ENCODE measurements at regions not wholly inside any gene's neighbourhood (a gene's known extent, or its start where the extent isn't known, plus 50 kb on each side); places are given as distances from the start of the nearest gene placed in this dataset.

DNA sequence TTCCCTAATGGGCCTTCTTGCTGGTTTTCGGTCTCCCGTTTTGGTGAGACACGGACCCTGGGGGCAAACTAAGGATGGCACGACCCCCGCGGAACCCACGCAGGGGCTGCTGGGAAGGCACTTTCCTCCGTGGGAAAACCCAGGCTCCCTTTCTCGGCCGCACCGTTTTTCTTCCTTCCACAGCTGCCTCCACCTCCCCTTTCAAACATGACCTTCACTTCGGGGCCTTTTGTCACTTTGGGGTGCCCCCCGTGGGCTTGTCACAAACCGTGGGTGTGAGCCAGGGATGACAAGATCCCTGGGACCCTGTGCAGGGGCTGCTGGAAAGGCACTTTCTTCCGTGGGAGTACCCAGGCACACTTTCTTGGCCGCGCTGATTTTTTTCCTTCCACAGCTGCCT, 268.7 kb downstream of the ALG10 start:
- no peak for DNase-seq (ENCODE audit: low spot score)

GRCh38 chr12:34291426-34291901, 269.2 kb downstream of the ALG10 start:
- DNase-seq (ENCODE audit: low spot score), result no peak

- no peak for DNase-seq (ENCODE audit: low spot score)
Measured at GRCh38 chr12:34292736-34293625, 270.7 kb downstream of the ALG10 start.

- no peak for DNase-seq (ENCODE audit: low spot score)
Measured at GRCh38 chr12:34294137-34294536, 271.8 kb downstream of the ALG10 start.

DNA sequence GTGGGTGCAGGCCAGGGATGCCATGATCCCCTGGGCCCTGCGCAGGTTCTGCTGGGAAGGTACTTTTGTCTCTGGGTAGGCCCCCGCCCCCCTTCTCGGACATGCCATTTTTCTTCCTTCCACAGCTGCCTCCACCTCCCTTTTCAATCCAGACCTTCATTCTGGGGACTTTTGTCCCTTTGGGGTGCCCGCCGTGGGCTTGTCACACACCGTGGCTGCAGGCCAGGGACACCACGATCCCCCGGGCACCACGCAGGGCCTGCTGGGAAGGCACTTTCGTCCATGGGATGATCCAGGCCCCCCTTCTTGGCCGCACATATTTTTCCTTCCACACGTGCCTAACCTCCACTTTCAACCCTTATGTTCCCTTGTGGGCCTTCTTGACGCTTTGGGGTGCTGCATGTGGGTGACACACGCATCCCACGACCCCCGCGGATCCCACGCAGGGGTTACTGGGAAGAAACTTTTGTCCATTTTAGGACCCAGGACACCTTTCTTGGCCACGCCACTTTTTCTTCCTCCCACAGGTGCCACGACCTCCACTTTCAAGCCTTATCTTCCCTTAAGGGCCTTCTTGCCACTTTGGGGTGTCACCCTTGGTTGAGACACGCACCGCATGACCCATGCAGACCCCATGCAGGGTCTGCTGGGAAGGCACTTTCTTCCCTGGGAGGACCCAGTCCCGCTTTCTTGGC, 272.5 kb downstream of the ALG10 start:
- DNase-seq (ENCODE audit: low spot score), result no peak

GRCh38 chr12:34295366-34296142, 273.3 kb downstream of the ALG10 start:
- no peak for DNase-seq (ENCODE audit: low spot score)

GRCh38 chr12:34296143-34297041, 274.1 kb downstream of the ALG10 start:
- DNase-seq (ENCODE audit: low spot score), result no peak

GRCh38 chr12:34297126-34297789, 275.0 kb downstream of the ALG10 start:
- DNase-seq (ENCODE audit: low spot score), result no peak

DNA sequence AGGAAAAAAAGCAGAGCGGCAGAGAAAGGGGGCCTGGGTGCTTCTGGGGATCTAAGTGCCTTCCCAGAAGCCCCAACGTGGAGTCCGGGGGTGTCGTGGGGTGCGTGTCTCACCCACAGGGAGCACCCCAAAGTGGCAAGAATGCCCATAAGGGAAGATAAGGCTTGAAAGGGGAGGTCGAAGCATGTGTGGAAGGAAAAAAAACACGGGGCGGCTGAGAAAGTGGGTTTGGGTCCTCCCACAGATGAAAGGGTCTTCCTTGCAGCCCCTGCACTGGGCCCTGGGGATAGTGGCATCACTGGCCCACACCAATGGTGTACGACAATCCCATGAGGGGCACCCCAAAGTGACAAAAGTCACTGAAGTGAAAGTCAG, 275.5 kb downstream of the ALG10 start:
- no peak for DNase-seq (ENCODE audit: low spot score)

GRCh38 chr12:34298176-34298970, 276.1 kb downstream of the ALG10 start:
- no peak for DNase-seq (ENCODE audit: low spot score)

DNA sequence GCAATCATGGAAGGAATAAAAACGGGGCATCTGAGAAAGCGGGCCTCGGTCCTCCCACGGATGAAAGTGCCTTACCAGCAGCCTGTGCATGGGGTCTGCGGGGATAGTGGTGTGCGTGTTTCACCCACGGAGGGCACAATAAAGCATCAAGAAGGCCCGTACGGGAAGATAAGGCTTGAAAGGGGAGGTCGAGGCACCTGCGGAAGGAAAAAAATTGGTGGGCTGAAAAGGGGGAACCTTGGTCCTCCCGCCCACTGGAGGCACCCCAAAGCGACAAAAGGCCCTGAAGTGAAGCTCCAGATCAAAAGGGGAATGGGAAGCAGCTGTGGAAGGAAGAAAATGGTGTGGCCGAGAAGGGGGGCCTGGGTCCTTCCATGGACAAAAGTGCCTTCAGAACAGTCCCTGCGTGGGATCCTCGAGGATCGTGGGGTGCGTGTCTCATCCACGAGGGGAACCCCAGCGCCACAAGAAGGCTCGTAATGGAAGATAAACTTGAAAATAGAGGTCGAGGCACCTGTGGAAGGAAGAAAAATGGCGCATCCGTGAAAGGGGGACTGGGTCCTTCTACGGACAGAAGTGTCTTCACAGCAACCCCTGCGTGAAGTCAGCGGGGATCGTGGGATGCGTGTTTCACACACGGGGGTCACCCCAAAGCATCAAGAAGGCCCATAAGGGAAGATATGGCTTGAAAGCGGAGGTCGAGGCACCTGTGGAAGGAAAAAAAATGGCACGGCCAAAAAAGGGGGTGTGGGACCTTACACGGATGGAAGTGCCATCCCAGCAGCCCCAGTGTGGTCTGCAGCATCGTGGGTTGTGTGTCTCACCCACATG, 276.9 kb downstream of the ALG10 start:
- DNase-seq (ENCODE audit: low spot score), result no peak

DNA sequence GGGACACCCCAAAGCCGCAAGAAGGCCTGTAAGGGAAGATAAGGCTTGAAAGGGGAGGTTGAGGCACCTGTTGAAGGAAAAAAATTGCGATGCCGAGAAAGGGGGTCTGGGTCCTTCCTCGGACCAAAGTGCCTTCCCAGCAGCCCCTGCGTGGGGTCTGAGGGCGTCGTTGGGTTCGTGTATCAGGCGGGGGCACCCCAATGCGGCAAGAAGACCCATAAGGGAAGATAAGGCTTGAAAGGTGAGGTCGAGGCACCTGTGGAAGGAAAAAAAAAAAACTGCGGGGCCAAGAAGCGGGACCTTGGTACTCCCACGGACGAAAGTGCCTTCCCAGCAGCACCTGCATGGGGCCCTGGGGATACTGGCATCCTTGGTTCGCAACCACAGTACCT, 277.5 kb downstream of the ALG10 start:
- no peak for DNase-seq (ENCODE audit: low spot score)

- DNase-seq (ENCODE audit: low spot score), result no peak
Measured at GRCh38 chr12:34300376-34301250, 278.3 kb downstream of the ALG10 start.

- DNase-seq (ENCODE audit: low spot score), result no peak
Measured at GRCh38 chr12:34301251-34302130, 279.2 kb downstream of the ALG10 start.

GRCh38 chr12:34302131-34302885, 280.0 kb downstream of the ALG10 start:
- no peak for DNase-seq (ENCODE audit: low spot score)

All from HT-29 (cell line).